CD14-positive monocyte (primary cell): ENCODE measurements at regions not wholly inside any gene's neighbourhood (a gene's known extent, or its start where the extent isn't known, plus 50 kb on each side); places are given as distances from the start of the nearest gene placed in this dataset.

ENCODE experiments used
- DNase-seq, 3 donors: peaks; one replicate each; pipeline ENCODE4 v3.0.0-alpha.2; 2011 to 2022
- H2AFZ ChIP-seq: 2 replicates; pipeline ENCODE4 v1.6.0; 2012; ENCODE audit warnings: mild to moderate bottlenecking, low read depth, low read length, inconsistent platforms; ENCODE audit not compliant: insufficient read depth, poor library complexity, severe bottlenecking
- H3K27ac ChIP-seq, 2 donors: 1 replicate in 1 of 2; 2 replicates in 1 of 2; pipeline ENCODE4 v1.5.1; 2012 to 2013; ENCODE audit warnings: low read length in 2 of 2, control low read depth in 1 of 2, inconsistent platforms in 1 of 2, low read depth in 1 of 2, mild to moderate bottlenecking in 1 of 2
- H3K27me3 ChIP-seq, 2 donors: one replicate each; pipeline versions ENCODE4 v1.6.0 to v1.6.1; 2011 to 2013; ENCODE audit warnings: low read length in 2 of 2; ENCODE audit not compliant: control insufficient read depth in 2 of 2, insufficient read depth in 2 of 2
- H3K36me3 ChIP-seq, 2 donors: replicated peaks in 1 of 2; 1 replicate in 1 of 2; 2 replicates in 1 of 2; pipeline versions ENCODE4 v1.5.1 to v1.6.1; 2012 to 2013; ENCODE audit warnings: low read length in 2 of 2, control low read depth in 1 of 2, inconsistent platforms in 1 of 2, mild to moderate bottlenecking in 1 of 2; ENCODE audit not compliant: insufficient read depth in 2 of 2, control insufficient read depth in 1 of 2
- H3K4me1 ChIP-seq, 2 donors: 1 replicate in 1 of 2; 2 replicates in 1 of 2; pipeline versions ENCODE4 v1.5.1 to v1.6.1; 2012 to 2013; ENCODE audit warnings: low read length in 2 of 2, control low read depth in 1 of 2, inconsistent platforms in 1 of 2, mild to moderate bottlenecking in 1 of 2, moderate library complexity in 1 of 2; ENCODE audit not compliant: insufficient read depth in 2 of 2, control insufficient read depth in 1 of 2
- H3K4me2 ChIP-seq: replicated peaks from 2 replicates; pipeline ENCODE3; 2012; ENCODE audit warnings: low read length, moderate library complexity, mild to moderate bottlenecking; ENCODE audit not compliant: poor library complexity, severe bottlenecking; ENCODE audit errors: extremely low read depth
- H3K4me3 ChIP-seq, 3 experiments: fragments of 200-600 bp in 1 of 3; sonication (generic) in 1 of 3; replicated peaks in 1 of 3; 1 replicate in 2 of 3; 2 replicates in 1 of 3; pipeline ENCODE4 v1.5.1; 2011 to 2013; ENCODE audit warnings: low read length in 3 of 3, mild to moderate bottlenecking in 3 of 3, control low read depth in 2 of 3, low read depth in 2 of 3, inconsistent platforms in 1 of 3, moderate library complexity in 1 of 3
- H3K79me2 ChIP-seq: 2 replicates; pipeline ENCODE4 v1.6.0; 2012; ENCODE audit warnings: mild to moderate bottlenecking, control low read depth, inconsistent platforms, low read length, moderate library complexity; ENCODE audit not compliant: insufficient read depth
- H3K9ac ChIP-seq: 2 replicates; pipeline ENCODE4 v1.6.0; 2017; ENCODE audit warnings: low read length, mild to moderate bottlenecking; ENCODE audit not compliant: insufficient read depth, poor library complexity, severe bottlenecking
- H3K9me3 ChIP-seq, 2 donors: replicated peaks in 1 of 2; 1 replicate in 1 of 2; 2 replicates in 1 of 2; pipeline versions ENCODE4 v1.5.1 to v1.6.1; 2012 to 2013; ENCODE audit warnings: low read length in 2 of 2, control low read depth in 1 of 2; ENCODE audit not compliant: control insufficient read depth in 1 of 2, insufficient read depth in 1 of 2
- H4K20me1 ChIP-seq: 2 replicates; pipeline ENCODE4 v1.6.0; 2012; ENCODE audit warnings: mild to moderate bottlenecking, low read length, control low read depth, moderate library complexity; ENCODE audit not compliant: insufficient read depth
- H3K27ac Mint-ChIP-seq, 7 donors: one replicate each; pipeline ENCODE4 v1.8.0; 2020; ENCODE audit warnings: mild to moderate bottlenecking in 7 of 7, mixed read lengths in 7 of 7, moderate library complexity in 6 of 7, inconsistent platforms in 2 of 7
- H3K27me3 Mint-ChIP-seq, 3 donors: one replicate each; pipeline ENCODE4 v1.8.0; 2021 to 2022; ENCODE audit warnings: low read depth in 3 of 3, mild to moderate bottlenecking in 3 of 3, mixed read lengths in 3 of 3, moderate library complexity in 3 of 3, inconsistent platforms in 1 of 3
- H3K36me3 Mint-ChIP-seq, 2 donors: one replicate each; pipeline ENCODE4 v1.8.0; 2020; ENCODE audit warnings: mixed read lengths in 2 of 2, inconsistent platforms in 1 of 2, mild to moderate bottlenecking in 1 of 2
- H3K4me1 Mint-ChIP-seq: one replicate; pipeline ENCODE4 v1.8.0; 2020; ENCODE audit warnings: mild to moderate bottlenecking, mixed read lengths
- H3K4me3 Mint-ChIP-seq, 2 donors: one replicate each; pipeline ENCODE4 v1.8.0; 2020; ENCODE audit warnings: mild to moderate bottlenecking in 2 of 2, mixed read lengths in 2 of 2, moderate library complexity in 1 of 2
- H3K9me3 Mint-ChIP-seq, 7 donors: one replicate each; pipeline ENCODE4 v1.8.0; 2020 to 2022; ENCODE audit warnings: mixed read lengths in 7 of 7, mild to moderate bottlenecking in 6 of 7, moderate library complexity in 6 of 7, inconsistent platforms in 2 of 7
- intact Hi-C, 2 donors: fragments of 100-400 bp; cut with micrococcal nuclease; formaldehyde crosslinking; loops; one replicate each; pipeline versions ENCODE4 v1.15.0 to v1.15.1; 2023
- TF ChIP-seq, protein P1 (sequence below): fragments of 200-600 bp; IDR thresholded peaks from one replicate; pipeline ENCODE4 v1.8.0; 2022; ENCODE audit warnings: antibody characterized with exemption, mild to moderate bottlenecking

GRCh38 chr5:72673623-72674022 is 142.8 kb upstream of the TNPO1 start:
- Histone ChIP-seq H3K27ac (no peak overlapping the region), H3K79me2 (no peaks in the 10 kb centered on the region), H3K9me3 (no peaks in the 10 kb centered on the region), H3K4me3 (no peak overlapping the region), H3K4me2 (no peak overlapping the region), H4K20me1 (no peaks in the 10 kb centered on the region), H2AFZ (no peak overlapping the region), H3K9ac (no peak overlapping the region), H3K4me1 (no peaks in the 10 kb centered on the region), H3K36me3 (no peaks in the 10 kb centered on the region), H3K27me3 (no peaks in the 10 kb centered on the region)
- H3K27me3 Mint-ChIP-seq, result peaks cover 2 to 4% (median 3%) of the 10 kb centered on the region in 3 donors
- TF ChIP-seq, protein P1, sequence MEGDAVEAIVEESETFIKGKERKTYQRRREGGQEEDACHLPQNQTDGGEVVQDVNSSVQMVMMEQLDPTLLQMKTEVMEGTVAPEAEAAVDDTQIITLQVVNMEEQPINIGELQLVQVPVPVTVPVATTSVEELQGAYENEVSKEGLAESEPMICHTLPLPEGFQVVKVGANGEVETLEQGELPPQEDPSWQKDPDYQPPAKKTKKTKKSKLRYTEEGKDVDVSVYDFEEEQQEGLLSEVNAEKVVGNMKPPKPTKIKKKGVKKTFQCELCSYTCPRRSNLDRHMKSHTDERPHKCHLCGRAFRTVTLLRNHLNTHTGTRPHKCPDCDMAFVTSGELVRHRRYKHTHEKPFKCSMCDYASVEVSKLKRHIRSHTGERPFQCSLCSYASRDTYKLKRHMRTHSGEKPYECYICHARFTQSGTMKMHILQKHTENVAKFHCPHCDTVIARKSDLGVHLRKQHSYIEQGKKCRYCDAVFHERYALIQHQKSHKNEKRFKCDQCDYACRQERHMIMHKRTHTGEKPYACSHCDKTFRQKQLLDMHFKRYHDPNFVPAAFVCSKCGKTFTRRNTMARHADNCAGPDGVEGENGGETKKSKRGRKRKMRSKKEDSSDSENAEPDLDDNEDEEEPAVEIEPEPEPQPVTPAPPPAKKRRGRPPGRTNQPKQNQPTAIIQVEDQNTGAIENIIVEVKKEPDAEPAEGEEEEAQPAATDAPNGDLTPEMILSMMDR, result no peak
- H3K4me1 Mint-ChIP-seq, result no peaks in the 10 kb centered on the region
- H3K9me3 Mint-ChIP-seq, result peaks cover 2 to 13% (median 3%) of the 10 kb centered on the region in 7 donors
- no peak overlapping the region for H3K4me3 Mint-ChIP-seq
- H3K36me3 Mint-ChIP-seq, result no peaks in the 10 kb centered on the region
- H3K27ac Mint-ChIP-seq, result no peak overlapping the region
- no peak for DNase-seq
- intact Hi-C loops, result no loop called here

- H3K27me3 ChIP-seq, result no peaks in the 10 kb centered on the region
- H3K79me2 ChIP-seq, result no peaks in the 10 kb centered on the region
- intact Hi-C loops, result no loop called here
- H3K4me1 ChIP-seq, result no peaks in the 10 kb centered on the region
- Mint-ChIP-seq H3K4me3 (no peak overlapping the region), H3K36me3 (no peaks in the 10 kb centered on the region), H3K9me3 (peaks cover 2 to 13% (median 3%) of the 10 kb centered on the region in 7 donors), H3K27ac (no peak overlapping the region), H3K27me3 (peaks cover 2 to 4% (median 3%) of the 10 kb centered on the region in 3 donors), H3K4me1 (no peaks in the 10 kb centered on the region)
- H3K4me2 ChIP-seq, result no peak overlapping the region
- no peaks in the 10 kb centered on the region for H3K36me3 ChIP-seq
- H3K4me3 ChIP-seq, result no peak overlapping the region
- H2AFZ ChIP-seq, result no peak overlapping the region
- H4K20me1 ChIP-seq, result no peaks in the 10 kb centered on the region
- H3K9ac ChIP-seq, result no peak overlapping the region
- no peaks in the 10 kb centered on the region for H3K9me3 ChIP-seq
- TF ChIP-seq, protein P1, result no peak
- no peak for DNase-seq
- no peak overlapping the region for H3K27ac ChIP-seq
Observed at GRCh38 chr5:72673180-72673579, 143.3 kb upstream of the TNPO1 start.
